HepG2 (cell line): ENCODE measurements at regions not wholly inside any gene's neighbourhood (a gene's known extent, or its start where the extent isn't known, plus 50 kb on each side); places are given as distances from the start of the nearest gene placed in this dataset.

Experiments
- ATAC-seq: fragments of 200-7000 bp; cut with Tn5 transposase; 3 replicates; pipeline ENCODE4 v1.9.1; 2020; ENCODE audit warnings: mild to moderate bottlenecking, moderate library complexity
- BruUV-seq: library from RNA; stranded (reverse); fragments of 400-500 nt; replicated peaks from 2 replicates; lab custom pipeline; 2021; lab: Mats Ljungman, UMichigan
- CTCF ChIA-PET: fragments of 300-600 bp; formaldehyde crosslinking; extraction: SDS; loops from one replicate; lab custom pipeline; 2021; ENCODE audit warnings: low total read pairs, inconsistent platforms, low intra/inter-chr PET ratio; lab: Yijun Ruan, JAX
- POLR2A ChIA-PET: fragments of 350-600 bp; sonication (Branson Sonifier 250); formaldehyde crosslinking; loops from one replicate; lab custom pipeline; 2020; ENCODE audit warnings: antibody characterized with exemption, inconsistent platforms; lab: Yijun Ruan, JAX
- DNase-seq: peaks from one replicate; pipeline ENCODE4 v3.0.0-alpha.2; 2015; ENCODE audit warnings: low spot score
- FAIRE-seq: peaks from 3 replicates; lab custom pipeline; 2011; peaks lifted over from hg19 to GRCh38; lab: Jason Lieb, UNC
- H2AFZ ChIP-seq: one replicate; pipeline ENCODE4 v1.6.1; 2011; ENCODE audit warnings: low read length, inconsistent platforms
- H3K27ac ChIP-seq: fragments of 300-600 bp; 3 replicates; pipeline ENCODE4 v1.8.0; 2011; ENCODE audit warnings: mixed run types, mild to moderate bottlenecking, mixed read lengths, low read length, inconsistent platforms; ENCODE audit not compliant: insufficient read depth; ENCODE audit errors: extremely low read length
- H3K27me3 ChIP-seq, 2 experiments: fragments of 200-600 bp in 1 of 2; 2 replicates in 1 of 2; 3 replicates in 1 of 2; pipeline versions ENCODE4 v1.6.0 to v1.8.0; 2011; ENCODE audit warnings: low read length in 2 of 2, mild to moderate bottlenecking in 2 of 2, moderate library complexity in 2 of 2, inconsistent platforms in 1 of 2; ENCODE audit not compliant: insufficient read depth in 2 of 2, control insufficient read depth in 1 of 2
- H3K36me3 ChIP-seq, 2 experiments: fragments of 200-600 bp in 1 of 2; replicated peaks in 1 of 2; 2 replicates in 1 of 2; 3 replicates in 1 of 2; pipeline versions ENCODE4 v1.5.1 to v1.8.0; 2011; ENCODE audit warnings: low read length in 2 of 2, inconsistent platforms in 1 of 2; ENCODE audit not compliant: insufficient read depth in 2 of 2, control insufficient read depth in 1 of 2
- H3K4me1 ChIP-seq: 2 replicates; pipeline ENCODE4 v1.5.1; 2012; ENCODE audit warnings: low read length, inconsistent platforms; ENCODE audit not compliant: insufficient read depth
- H3K4me2 ChIP-seq: 2 replicates; pipeline ENCODE4 v1.6.0; 2011; ENCODE audit warnings: low read depth, low read length, inconsistent platforms
- H3K4me3 ChIP-seq, 3 experiments: fragments of 200-600 bp in 1 of 3; sonication (generic), shearing (Covaris generic) in 1 of 3; replicated peaks in 1 of 3; 2 replicates each; pipeline ENCODE4 v1.5.1; 2011 to 2016; ENCODE audit warnings: low read length in 3 of 3, inconsistent platforms in 2 of 3, low read depth in 2 of 3, mild to moderate bottlenecking in 2 of 3, control low read depth in 1 of 3, mixed read lengths in 1 of 3; ENCODE audit not compliant: insufficient read depth in 1 of 3
- H3K79me2 ChIP-seq: one replicate; pipeline ENCODE4 v1.6.1; 2011; ENCODE audit warnings: low read length, inconsistent platforms; ENCODE audit not compliant: insufficient read depth
- H3K9ac ChIP-seq: 2 replicates; pipeline ENCODE4 v1.6.0; 2011; ENCODE audit warnings: mild to moderate bottlenecking, low read depth, low read length, inconsistent platforms; ENCODE audit not compliant: insufficient read depth
- H3K9me3 ChIP-seq: 2 replicates; pipeline ENCODE4 v1.5.1; 2012; ENCODE audit warnings: mild to moderate bottlenecking, low read length
- H4K20me1 ChIP-seq: 2 replicates; pipeline ENCODE4 v1.6.0; 2011; ENCODE audit warnings: inconsistent platforms, mild to moderate bottlenecking, low read length, moderate library complexity; ENCODE audit not compliant: insufficient read depth
- AGO1 ChIP-seq: fragments of 200-400 bp; formaldehyde crosslinking; IDR thresholded peaks from 2 replicates; pipeline ENCODE4 v1.6.1; 2017; ENCODE audit warnings: mild to moderate bottlenecking, low read depth, low read length, moderate library complexity; ENCODE audit not compliant: poor library complexity, severe bottlenecking
- PBX2 ChIP-seq: IDR thresholded peaks from 2 replicates; pipeline ENCODE4 v1.6.1; 2016; ENCODE audit warnings: control low read depth
- RAD51 ChIP-seq: fragments of 450-650 bp; IDR thresholded peaks from 2 replicates; pipeline ENCODE4 v1.6.1; 2016; ENCODE audit warnings: borderline replicate concordance
- SP2 ChIP-seq: sonication (generic); formaldehyde crosslinking; IDR thresholded peaks from 2 replicates; pipeline ENCODE4 v1.5.1; 2020; ENCODE audit warnings: mild to moderate bottlenecking, missing genetic modification reagents
- USF2 ChIP-seq, 2 experiments: sonication (generic) in 1 of 2; formaldehyde crosslinking in 1 of 2; IDR thresholded peaks; 2 replicates each; pipeline versions ENCODE4 v1.5.1 to v1.6.1; 2011 to 2020; ENCODE audit warnings: borderline replicate concordance in 1 of 2, low read depth in 1 of 2, low read length in 1 of 2, mild to moderate bottlenecking in 1 of 2, missing genetic modification reagents in 1 of 2, moderate library complexity in 1 of 2
- WGBS: methylation state at CpG from one replicate; pipeline ENCODE4 v1.1.6; 2017; ENCODE audit warnings: low lambda C conversion rate; 5-methylcytosine and 5-hydroxymethylcytosine counted together
- in situ Hi-C: cut with HindIII; loops from 2 replicates; pipeline ENCODE4 v1.10.0; 2017; ENCODE audit warnings: low pct_unique_long_range_greater_than_20kb; ENCODE audit not compliant: extremely low pct_ligation_motif_present
- intact Hi-C: fragments of 100-400 bp; cut with micrococcal nuclease; formaldehyde crosslinking; loops from one replicate; pipeline ENCODE4 v1.10.0; 2022; ENCODE audit not compliant: unreplicated experiment

- H2AFZ ChIP-seq, result no peak overlapping the region
- H3K36me3 ChIP-seq, result no peaks in the 10 kb centered on the region
- DNase-seq (no peak), FAIRE-seq (no peak)
- no peak overlapping the region for H3K4me2 ChIP-seq
- 0% methylated on average over 5 of the region's 26 CpGs for WGBS
- no TSS peak for BruUV-seq
- in situ Hi-C loops, result no loop called here
- H3K9me3 ChIP-seq, result no peaks in the 10 kb centered on the region
- no peak overlapping the region for H3K27ac ChIP-seq
- intact Hi-C loops, result no loop called here
- TF ChIP-seq SP2 (CRISPR knock-in tag), result no peak
- TF ChIP-seq, all 625 proteins: peak for 0
- Histone ChIP-seq H3K4me3 (no peak overlapping the region), H3K79me2 (no peaks in the 10 kb centered on the region), H3K27me3 (peaks cover 5 to 48% of the 10 kb centered on the region in 2 experiments; a peak in 4 of 5 replicates), H4K20me1 (no peaks in the 10 kb centered on the region), H3K4me1 (no peaks in the 10 kb centered on the region), H3K9ac (no peak overlapping the region)
- ChIA-PET CTCF (no interaction called here), POLR2A (no interaction called here)
- no peak for ATAC-seq
Measured at GRCh38 chr13:111559612-111560403, 239.4 kb downstream of the TEX29 start.

- H4K20me1 ChIP-seq, result no peaks in the 10 kb centered on the region
- intact Hi-C loops, result no loop called here
- H3K27ac ChIP-seq, result no peak overlapping the region
- POLR2A ChIA-PET, result no interaction called here
- TF ChIP-seq RAD51 (peak; percentile 43; the same call in 1 of the 2 replicates), USF2 (IDR thresholded peaks at IDR 0.05; ENCODE audit: low read depth, low read length) (peak; percentile 40; the same call in 1 of the 2 replicates), USF2 (CRISPR knock-in tag; IDR thresholded peaks at IDR 0.05; ENCODE audit: borderline replicate concordance) (no peak), PBX2 (CRISPR knock-in tag) (no peak), AGO1 (no peak)
- TF ChIP-seq, all 625 proteins: peak for 2
- Histone ChIP-seq H3K4me1 (no peaks in the 10 kb centered on the region), H3K9ac (no peak overlapping the region), H3K27me3 (peaks cover 5 to 46% of the 10 kb centered on the region in 2 experiments; a peak in 4 of 5 replicates), H2AFZ (no peak overlapping the region), H3K4me3 (no peak overlapping the region), H3K9me3 (no peaks in the 10 kb centered on the region), H3K79me2 (no peaks in the 10 kb centered on the region), H3K4me2 (no peak overlapping the region), H3K36me3 (no peaks in the 10 kb centered on the region)
- 3% methylated on average over 10 of the region's 16 CpGs for WGBS
- no peak for FAIRE-seq
- BruUV-seq, result no TSS peak
- no peak for DNase-seq
- CTCF ChIA-PET, result no interaction called here
- no peak for ATAC-seq
- in situ Hi-C loops, result no loop called here
Measured at GRCh38 chr13:111561091-111561781, 240.8 kb downstream of the TEX29 start.
